COR-L47 (cell line): ENCODE measurements at regions not wholly inside any gene's neighbourhood (a gene's known extent, or its start where the extent isn't known, plus 50 kb on each side); places are given as distances from the start of the nearest gene placed in this dataset.
"Not testable (repeated sequence)": the region's sequence is repeated elsewhere in the genome, so short reads cannot be mapped to it uniquely, and the experiment has no call there.

Experiments
- DNase-seq: peaks from one replicate; lab custom pipeline; 2025; lab: John Stamatoyannopoulos, UW

GRCh38 chr20:33908336-33908735 lies 85.4 kb upstream of the RALY start:
- no peak for DNase-seq

GRCh38 chr20:33908868-33909267 lies 84.8 kb upstream of the RALY start:
- no peak for DNase-seq

DNA sequence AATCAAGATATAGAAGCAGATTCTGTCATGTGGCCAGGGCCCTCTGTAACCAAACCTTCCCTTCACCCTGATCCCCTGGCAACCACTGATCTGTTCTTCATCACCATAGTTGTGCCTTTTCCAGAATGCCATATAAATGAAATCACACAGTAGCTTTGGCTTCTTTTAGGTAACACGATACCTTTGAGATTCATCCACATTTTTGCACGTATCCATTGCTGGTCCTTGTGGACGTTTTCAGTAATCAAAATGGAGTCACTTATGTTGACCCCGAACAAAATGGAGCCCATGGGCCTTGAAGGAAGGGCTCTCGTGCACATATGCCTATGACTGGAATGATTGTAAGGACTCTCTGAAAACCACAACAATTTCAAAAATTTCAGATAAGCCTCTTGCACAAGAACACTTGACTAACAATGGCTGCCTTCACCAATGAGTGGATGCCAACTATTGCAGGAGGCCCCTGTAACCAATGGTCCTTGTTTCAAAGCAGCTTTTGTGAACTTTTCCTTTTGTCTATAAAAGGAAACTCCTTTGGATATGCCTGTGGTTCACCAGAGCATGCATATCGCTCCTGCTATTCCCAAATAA lies 84.3 kb upstream of the RALY start:
- no peak for DNase-seq

- DNase-seq = no peak
Measured at GRCh38 chr20:33910056-33910455, 83.7 kb upstream of the RALY start.

DNA sequence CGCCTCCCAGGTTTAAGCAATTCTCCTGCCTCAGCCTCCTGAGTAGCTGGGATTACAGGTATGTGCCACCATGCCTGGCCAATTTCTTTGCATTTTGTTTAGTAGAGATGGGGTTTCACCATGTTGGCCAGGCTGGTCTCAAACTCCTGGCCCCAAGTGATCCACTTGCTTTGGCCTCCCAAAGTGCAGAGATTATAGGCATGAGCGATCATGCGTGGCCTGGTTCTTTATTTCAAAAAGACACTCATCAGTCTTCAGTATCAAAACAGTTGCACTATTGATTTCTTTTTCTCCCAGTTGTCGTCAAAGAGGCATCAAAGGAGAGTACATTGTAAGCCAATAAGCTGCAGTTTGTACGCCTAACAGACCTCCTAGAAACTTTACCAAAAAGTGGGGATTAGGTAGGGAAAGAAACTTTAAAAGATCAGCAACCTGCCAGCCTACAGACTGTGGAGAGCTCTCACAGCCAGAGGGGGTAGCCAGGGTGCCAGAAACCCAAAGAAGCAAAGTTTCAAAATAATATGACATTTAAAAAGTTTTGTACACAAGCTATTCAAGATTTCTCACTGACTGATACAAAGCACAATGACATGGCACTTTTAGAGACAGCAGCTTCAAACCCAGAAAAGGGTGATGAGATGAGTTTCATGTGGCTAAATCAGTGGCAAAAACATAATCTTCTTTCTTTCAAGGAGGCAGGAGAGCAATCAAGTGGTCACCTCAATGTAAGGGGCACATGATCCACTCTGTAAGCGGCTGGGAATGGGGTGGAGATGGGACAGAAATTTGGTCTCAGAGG lies 83.0 kb upstream of the RALY start:
- no peak for DNase-seq

GRCh38 chr20:33914919-33915318 lies 78.8 kb upstream of the RALY start:
- DNase-seq = no peak

DNA sequence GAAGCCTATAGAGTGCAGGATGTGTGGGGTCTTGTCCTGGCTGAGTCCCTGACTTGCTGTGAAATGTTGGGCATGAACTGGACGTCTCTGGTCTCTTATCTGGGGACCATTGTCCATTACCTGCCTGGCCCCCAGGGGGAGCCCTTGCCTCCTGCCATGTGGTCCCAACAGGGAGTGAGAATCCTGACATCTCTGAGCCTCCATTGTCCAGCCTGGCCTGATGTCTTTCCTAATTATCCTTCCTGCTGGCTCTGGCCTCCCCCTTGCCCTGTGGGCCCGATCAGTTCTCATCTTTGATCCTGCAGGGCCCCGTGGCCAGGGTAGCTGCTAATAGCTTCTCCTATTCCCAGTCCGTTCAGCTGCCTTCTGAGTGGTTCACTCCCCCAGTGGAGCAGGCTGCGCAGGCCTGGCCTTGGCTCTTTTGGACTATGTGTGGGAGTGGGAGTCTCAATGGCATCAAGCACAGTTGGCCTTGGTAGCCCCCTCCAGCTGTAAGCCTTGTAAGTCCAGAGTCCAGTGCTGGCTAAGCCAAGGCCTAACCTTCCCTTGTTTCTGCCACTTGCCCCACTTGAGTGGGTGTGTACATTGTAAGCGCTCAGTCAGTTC lies 77.9 kb upstream of the RALY start:
- DNase-seq = no peak

DNA sequence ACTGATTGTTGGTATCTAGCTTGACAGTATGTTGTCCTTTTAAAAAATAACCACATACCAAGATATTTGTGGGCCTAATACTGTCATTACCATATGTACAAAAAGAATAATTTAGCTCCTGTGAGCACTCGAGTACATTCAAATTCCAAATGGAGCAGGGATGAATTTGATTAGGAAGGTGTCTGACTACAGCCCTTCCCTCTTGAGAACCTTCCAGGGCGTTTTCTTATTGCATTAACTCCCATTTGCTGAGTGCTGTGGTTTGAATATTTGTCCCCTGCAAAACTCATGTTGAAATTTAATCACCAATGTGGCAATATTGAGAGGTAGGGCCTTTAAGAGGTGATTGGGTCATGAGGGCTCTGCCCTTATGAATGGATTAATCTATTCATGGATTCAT lies 76.9 kb upstream of the RALY start:
- no peak for DNase-seq

- DNase-seq = no peak
Measured at GRCh38 chr20:33917831-33918525, 75.7 kb upstream of the RALY start.

DNA sequence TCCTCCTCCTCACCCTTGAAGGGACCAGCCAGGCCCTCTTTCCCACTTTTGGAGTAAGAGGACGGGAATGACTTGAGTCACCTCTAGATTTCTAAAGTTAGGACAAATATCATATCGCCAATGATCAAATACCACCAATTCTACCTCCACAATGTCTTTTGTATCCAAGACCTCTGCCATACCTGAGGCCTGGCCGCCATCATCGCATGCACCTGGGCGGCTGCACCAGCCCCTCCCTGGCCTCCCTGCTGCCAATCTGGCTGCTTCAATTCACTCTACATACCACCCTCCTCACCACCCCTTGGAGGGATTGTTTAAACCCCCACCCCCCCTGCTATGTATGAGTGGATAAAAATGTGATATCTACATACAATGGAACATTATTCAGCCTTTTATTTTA lies 75.0 kb upstream of the RALY start:
- DNase-seq = no peak

GRCh38 chr20:33919653-33920052 lies 74.1 kb upstream of the RALY start:
- no peak for DNase-seq

GRCh38 chr20:33922224-33922623 lies 71.5 kb upstream of the RALY start:
- no peak for DNase-seq

DNA sequence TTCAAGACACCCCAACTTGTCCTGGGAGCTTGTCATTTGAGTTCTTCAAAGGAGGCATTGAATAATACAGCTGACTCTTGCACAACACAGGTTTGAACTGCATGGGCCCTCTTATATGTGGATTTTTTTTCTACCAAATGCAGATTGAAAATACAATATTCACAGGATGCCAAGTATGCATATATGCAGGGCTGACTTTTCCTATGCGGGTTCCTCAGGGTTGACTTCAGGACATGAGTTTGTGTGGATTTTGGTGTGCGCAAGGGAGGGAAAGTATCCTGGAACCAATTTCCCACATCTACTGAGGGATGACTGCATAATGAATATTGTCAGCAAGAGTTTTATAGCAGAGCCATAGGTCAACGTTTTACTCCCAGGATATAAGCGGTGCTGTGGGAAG lies 70.0 kb upstream of the RALY start:
- no peak for DNase-seq

DNA sequence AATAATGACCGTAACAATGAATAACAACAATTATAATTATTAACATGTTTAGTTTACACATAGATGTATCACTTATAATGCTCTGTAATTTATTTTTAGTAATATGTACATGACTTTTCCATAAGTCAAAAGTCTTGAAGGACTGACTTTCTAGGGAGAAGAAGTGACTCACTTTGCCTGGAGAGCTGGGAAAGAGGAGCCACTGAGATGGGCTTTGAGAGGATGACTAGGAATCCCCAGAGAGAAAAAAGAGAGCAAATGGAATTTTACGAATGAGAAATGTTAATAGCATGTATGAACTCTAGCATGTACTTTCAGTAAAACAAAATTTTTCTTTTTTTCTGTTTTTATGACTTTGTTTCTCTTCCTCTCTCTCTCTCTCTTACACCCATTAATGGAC lies 67.8 kb upstream of the RALY start:
- no peak for DNase-seq

- DNase-seq = no peak
Measured at GRCh38 chr20:33926425-33926824, 67.3 kb upstream of the RALY start.

- no peak for DNase-seq
Measured at GRCh38 chr20:33927724-33928123, 66.0 kb upstream of the RALY start.

DNA sequence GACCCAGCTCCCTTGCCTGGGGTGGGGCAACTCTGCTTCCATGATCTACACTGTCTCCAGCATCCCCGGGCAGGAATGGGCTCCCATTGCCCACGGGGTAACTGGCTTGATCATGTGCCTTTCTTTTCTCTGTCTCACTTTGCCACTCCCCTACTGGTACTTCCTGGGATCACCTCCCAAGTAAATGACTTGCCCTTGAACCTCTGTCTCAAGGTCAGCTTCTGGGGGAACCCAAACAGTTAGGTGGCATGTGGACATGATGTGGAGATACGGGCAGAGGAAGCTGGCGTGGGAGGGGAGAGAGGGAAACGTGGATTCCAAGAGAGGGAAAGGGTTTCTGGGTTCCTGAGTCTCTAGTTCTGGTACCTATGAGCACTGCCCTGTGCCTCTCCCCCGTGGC lies 63.8 kb upstream of the RALY start:
- DNase-seq = no peak

- peak; percentile 67 for DNase-seq
Measured at GRCh38 chr20:33933469-33933909, 60.2 kb upstream of the RALY start.

GRCh38 chr20:33936656-33937055 lies 57.1 kb upstream of the RALY start:
- no peak for DNase-seq

DNA sequence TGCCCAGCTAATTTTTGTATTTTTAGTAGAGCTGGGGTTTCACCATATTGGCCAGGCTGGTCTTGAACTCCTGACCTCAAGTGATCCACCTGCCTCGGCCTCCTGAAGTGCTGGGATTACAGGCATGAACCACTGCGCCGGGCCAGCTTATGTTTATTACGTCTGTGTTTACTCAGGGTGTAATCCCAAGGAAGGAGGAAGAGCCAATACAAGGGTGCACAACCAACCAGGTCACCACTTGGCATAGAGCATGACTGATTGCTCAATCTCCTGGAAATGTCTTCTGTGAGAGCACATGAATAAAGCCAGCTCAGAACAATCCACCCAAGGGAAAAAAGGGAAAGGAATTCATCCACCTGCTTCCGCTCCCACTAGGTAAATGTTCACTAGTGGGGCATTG lies 54.7 kb upstream of the RALY start:
- DNase-seq = not testable (repeated sequence)

DNA sequence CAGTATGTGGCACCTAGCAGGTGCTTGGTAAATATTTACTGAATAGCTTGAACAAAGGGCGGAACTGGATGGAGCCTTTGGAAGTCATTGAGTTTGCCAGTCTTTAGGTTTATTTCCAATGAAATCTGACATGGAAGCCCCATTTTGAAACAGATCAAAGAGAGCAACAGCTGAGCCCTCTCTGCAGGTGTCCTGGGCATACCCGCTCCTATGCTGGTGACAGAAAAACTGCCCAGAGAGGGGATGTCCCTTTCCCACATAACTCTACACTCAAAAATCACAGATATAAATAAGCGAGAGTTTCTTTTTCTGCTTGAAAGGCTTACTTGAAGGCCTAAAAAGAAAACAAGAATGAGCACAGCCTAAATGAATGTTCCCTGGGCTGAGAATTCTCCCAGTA lies 53.0 kb upstream of the RALY start:
- DNase-seq = peak; percentile 70
